HL-60 (cell line): ENCODE measurements at regions not wholly inside any gene's neighbourhood (a gene's known extent, or its start where the extent isn't known, plus 50 kb on each side); places are given as distances from the start of the nearest gene placed in this dataset.

ENCODE experiments used
- GABPA ChIP-seq: IDR thresholded peaks from 2 replicates; pipeline ENCODE4 v1.6.1; 2012; ENCODE audit warnings: low read depth
- POLR2AphosphoS5 ChIP-seq: IDR thresholded peaks from 2 replicates; pipeline ENCODE4 v1.6.1; 2012; ENCODE audit warnings: low read depth
- TF ChIP-seq, protein P1 (sequence below): IDR thresholded peaks from one replicate; pipeline ENCODE4 v1.5.1; 2011; ENCODE audit warnings: low read length, control low read depth, inconsistent platforms; ENCODE audit not compliant: insufficient read depth
- TF ChIP-seq, protein P2 (sequence below): IDR thresholded peaks from 2 replicates; pipeline ENCODE4 v1.6.1; 2012; ENCODE audit warnings: low read depth; ENCODE audit not compliant: insufficient replicate concordance

DNA sequence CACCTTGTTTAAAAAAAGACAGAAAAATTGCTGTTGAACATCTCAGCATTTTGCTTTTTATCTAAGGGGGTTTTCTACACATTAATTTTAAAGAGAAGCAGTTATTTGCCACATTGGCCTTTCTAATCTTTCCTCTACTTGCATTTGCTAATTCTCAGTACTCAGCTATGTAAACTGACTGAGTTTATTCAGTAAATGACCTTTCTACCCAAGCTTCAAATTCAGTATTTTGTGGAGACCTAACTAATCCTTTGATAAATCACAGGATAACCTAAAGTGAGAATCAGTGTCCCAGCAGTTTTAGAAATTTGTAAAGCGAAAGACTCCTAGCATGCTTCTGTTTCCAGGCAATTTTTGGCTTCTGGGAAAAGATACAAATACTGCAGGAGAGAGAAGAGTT lies 288.4 kb downstream of the ASXL3 start:
- TF ChIP-seq POLR2AphosphoS5, result no peak
- TF ChIP-seq, protein P1, sequence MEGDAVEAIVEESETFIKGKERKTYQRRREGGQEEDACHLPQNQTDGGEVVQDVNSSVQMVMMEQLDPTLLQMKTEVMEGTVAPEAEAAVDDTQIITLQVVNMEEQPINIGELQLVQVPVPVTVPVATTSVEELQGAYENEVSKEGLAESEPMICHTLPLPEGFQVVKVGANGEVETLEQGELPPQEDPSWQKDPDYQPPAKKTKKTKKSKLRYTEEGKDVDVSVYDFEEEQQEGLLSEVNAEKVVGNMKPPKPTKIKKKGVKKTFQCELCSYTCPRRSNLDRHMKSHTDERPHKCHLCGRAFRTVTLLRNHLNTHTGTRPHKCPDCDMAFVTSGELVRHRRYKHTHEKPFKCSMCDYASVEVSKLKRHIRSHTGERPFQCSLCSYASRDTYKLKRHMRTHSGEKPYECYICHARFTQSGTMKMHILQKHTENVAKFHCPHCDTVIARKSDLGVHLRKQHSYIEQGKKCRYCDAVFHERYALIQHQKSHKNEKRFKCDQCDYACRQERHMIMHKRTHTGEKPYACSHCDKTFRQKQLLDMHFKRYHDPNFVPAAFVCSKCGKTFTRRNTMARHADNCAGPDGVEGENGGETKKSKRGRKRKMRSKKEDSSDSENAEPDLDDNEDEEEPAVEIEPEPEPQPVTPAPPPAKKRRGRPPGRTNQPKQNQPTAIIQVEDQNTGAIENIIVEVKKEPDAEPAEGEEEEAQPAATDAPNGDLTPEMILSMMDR, result no peak
- TF ChIP-seq, protein P2, sequence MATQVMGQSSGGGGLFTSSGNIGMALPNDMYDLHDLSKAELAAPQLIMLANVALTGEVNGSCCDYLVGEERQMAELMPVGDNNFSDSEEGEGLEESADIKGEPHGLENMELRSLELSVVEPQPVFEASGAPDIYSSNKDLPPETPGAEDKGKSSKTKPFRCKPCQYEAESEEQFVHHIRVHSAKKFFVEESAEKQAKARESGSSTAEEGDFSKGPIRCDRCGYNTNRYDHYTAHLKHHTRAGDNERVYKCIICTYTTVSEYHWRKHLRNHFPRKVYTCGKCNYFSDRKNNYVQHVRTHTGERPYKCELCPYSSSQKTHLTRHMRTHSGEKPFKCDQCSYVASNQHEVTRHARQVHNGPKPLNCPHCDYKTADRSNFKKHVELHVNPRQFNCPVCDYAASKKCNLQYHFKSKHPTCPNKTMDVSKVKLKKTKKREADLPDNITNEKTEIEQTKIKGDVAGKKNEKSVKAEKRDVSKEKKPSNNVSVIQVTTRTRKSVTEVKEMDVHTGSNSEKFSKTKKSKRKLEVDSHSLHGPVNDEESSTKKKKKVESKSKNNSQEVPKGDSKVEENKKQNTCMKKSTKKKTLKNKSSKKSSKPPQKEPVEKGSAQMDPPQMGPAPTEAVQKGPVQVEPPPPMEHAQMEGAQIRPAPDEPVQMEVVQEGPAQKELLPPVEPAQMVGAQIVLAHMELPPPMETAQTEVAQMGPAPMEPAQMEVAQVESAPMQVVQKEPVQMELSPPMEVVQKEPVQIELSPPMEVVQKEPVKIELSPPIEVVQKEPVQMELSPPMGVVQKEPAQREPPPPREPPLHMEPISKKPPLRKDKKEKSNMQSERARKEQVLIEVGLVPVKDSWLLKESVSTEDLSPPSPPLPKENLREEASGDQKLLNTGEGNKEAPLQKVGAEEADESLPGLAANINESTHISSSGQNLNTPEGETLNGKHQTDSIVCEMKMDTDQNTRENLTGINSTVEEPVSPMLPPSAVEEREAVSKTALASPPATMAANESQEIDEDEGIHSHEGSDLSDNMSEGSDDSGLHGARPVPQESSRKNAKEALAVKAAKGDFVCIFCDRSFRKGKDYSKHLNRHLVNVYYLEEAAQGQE, result no peak
- no peak for TF ChIP-seq GABPA
